ENCODE measurements at regions not wholly inside any gene's neighbourhood (a gene's known extent, or its start where the extent isn't known, plus 50 kb on each side); places are given as distances from the start of the nearest gene placed in this dataset.
A peak's percentile ranks its signal among the peaks of the same experiment; 100 is the strongest.

DNA sequence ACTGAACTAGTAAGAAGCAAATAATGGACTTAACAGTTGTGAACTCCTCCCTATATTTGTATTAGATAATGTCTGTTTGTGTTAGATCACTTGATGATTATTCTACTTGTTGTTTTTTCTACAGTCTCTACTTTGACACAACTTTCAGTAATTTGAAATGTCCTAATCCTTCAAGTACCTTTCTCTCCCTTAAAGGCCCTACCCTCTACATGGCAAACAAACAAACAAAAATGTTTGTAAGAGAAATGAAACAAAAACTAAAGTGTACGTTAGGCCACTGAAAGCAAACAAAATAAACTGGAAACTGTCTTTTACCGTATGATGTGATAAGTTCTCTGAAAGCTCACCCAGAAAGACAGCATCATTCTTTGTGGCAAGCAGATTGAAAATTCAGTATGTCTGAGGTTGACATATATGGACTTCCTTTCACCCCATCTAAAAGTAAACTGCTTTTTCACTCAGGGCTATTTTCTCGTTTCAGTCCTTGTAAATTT, 255.9 kb upstream of the SNX7 start:
- WGBS (ENCODE audit: insufficient coverage): no CpG with 5 or more reads among the region's 3 CpGs
- no peaks in the 10 kb centered on the region for H3K9me3 ChIP-seq (replicated peaks; ENCODE audit: control insufficient read depth, low read depth, low read length)
- no peak overlapping the region for H3K4me3 ChIP-seq (ENCODE audit: low read length)
- H3K27me3 ChIP-seq (ENCODE audit: control insufficient read depth, insufficient read depth, low read length): no peaks in the 10 kb centered on the region
- no peaks in the 10 kb centered on the region for H3K4me1 ChIP-seq (ENCODE audit: control insufficient read depth, insufficient read depth, low read length)
- no peaks in the 10 kb centered on the region for H3K36me3 ChIP-seq (ENCODE audit: control insufficient read depth, insufficient read depth, low read length)
- DNase-seq: no peak
- no peak overlapping the region for H3K27ac ChIP-seq (ENCODE audit: low read length)

DNA sequence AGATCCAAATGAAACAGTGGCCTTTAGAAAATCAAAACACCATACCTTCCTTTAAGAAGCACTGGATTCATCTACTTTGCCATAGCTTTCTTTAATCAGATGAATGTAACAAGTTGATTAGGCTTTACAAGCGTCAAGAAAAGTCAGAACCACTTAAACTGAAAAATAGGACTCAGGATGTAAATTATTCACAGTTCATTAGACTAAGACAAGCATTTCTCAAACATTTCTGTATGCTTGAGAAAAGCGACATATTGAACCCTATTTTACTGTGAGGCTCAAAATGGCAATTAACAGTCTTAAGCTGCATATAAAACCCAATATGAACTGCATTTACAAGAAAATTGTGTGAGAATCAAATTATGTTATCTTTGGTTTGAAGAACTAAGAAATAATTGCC, 256.7 kb upstream of the SNX7 start:
- DNase-seq: no peak
- no CpG with 5 or more reads among the region's 2 CpGs for WGBS (ENCODE audit: insufficient coverage)
- no peaks in the 10 kb centered on the region for H3K36me3 ChIP-seq (ENCODE audit: control insufficient read depth, insufficient read depth, low read length)
- no peaks in the 10 kb centered on the region for H3K9me3 ChIP-seq (replicated peaks; ENCODE audit: control insufficient read depth, low read depth, low read length)
- H3K27me3 ChIP-seq (ENCODE audit: control insufficient read depth, insufficient read depth, low read length): no peaks in the 10 kb centered on the region
- H3K27ac ChIP-seq (ENCODE audit: low read length): no peak overlapping the region
- no peaks in the 10 kb centered on the region for H3K4me1 ChIP-seq (ENCODE audit: control insufficient read depth, insufficient read depth, low read length)
- H3K4me3 ChIP-seq (ENCODE audit: low read length): no peak overlapping the region

DNA sequence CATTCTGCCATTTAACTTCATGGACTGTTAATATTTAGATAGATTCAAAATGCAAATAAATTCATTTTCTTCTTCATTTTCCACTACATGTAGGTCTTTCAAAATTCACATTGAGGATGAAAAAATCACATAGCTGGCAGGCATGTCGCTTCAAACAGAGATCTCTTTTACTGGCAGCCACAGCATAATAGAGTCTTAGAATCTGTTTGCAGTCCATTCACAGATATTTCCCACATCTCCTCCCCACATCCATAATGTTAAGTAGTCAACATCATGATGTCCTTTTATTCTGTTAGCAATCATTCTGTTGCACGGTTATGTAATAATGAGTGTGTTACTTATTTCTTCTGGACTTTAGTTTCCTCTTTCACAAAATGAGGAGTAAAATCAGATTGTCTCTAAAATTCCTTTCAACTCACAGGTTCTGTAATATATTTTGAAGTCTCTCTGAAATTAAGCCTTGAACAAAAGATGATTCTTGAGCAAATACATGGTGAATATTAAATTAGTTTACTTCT, 257.5 kb upstream of the SNX7 start:
- DNase-seq: no peak
- Histone ChIP-seq H3K4me3 (ENCODE audit: low read length) (no peak overlapping the region), H3K4me1 (ENCODE audit: control insufficient read depth, insufficient read depth, low read length) (no peaks in the 10 kb centered on the region), H3K36me3 (ENCODE audit: control insufficient read depth, insufficient read depth, low read length) (no peaks in the 10 kb centered on the region), H3K27me3 (ENCODE audit: control insufficient read depth, insufficient read depth, low read length) (no peaks in the 10 kb centered on the region), H3K9me3 (replicated peaks; ENCODE audit: control insufficient read depth, low read depth, low read length) (no peaks in the 10 kb centered on the region), H3K27ac (ENCODE audit: low read length) (no peak overlapping the region)
- 89% methylated on average over 1 of the region's 2 CpGs for WGBS (ENCODE audit: insufficient coverage)

DNA sequence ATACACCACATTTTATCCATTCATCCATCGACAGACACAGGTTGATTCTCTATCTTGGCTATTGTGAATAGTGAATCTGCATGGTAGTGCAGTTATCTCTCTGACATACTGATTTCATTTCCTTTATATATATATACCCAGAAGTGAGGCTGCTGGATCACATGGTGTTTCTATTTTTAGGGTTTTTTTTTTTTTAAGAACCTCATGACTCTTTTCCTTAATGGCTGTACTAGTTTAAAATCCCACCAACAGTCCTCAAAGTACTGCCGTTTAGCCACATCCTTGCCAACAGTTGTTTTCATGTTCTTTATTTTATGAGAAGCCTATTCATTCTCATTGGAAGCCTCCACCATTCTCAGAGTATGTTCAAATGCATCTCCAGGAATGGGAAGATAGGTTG, 258.7 kb upstream of the SNX7 start:
- Histone ChIP-seq H3K27me3 (ENCODE audit: control insufficient read depth, insufficient read depth, low read length) (no peaks in the 10 kb centered on the region), H3K4me3 (ENCODE audit: low read length) (no peak overlapping the region), H3K27ac (ENCODE audit: low read length) (no peak overlapping the region), H3K36me3 (ENCODE audit: control insufficient read depth, insufficient read depth, low read length) (no peaks in the 10 kb centered on the region), H3K4me1 (ENCODE audit: control insufficient read depth, insufficient read depth, low read length) (no peaks in the 10 kb centered on the region), H3K9me3 (replicated peaks; ENCODE audit: control insufficient read depth, low read depth, low read length) (no peaks in the 10 kb centered on the region)
- no peak for DNase-seq
- WGBS (ENCODE audit: insufficient coverage): no CpG with 5 or more reads among the region's 2 CpGs

DNA sequence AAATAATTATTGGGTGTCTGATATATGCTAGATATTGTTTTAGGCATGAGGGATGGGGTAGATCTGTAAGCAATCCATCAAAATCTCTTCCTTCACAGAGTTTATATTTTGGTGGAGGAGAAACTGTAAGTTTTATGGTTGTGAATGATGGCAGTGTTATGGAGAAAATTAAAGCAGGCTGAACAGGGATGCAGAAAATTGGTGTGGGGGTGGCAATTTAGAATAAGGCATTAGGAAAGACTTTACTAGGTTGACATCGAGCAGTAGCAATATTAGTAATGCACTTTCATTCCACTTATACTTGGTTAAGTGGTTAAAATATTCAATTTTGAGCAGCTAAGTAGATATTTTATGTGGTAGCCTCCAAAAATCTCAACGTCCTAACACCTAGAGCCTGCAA, 261.1 kb upstream of the SNX7 start:
- DNase-seq: no peak
- H3K27me3 ChIP-seq (ENCODE audit: control insufficient read depth, insufficient read depth, low read length): no peaks in the 10 kb centered on the region
- no peaks in the 10 kb centered on the region for H3K36me3 ChIP-seq (ENCODE audit: control insufficient read depth, insufficient read depth, low read length)
- no peaks in the 10 kb centered on the region for H3K9me3 ChIP-seq (replicated peaks; ENCODE audit: control insufficient read depth, low read depth, low read length)
- no peak overlapping the region for H3K4me3 ChIP-seq (ENCODE audit: low read length)
- WGBS (ENCODE audit: insufficient coverage): no CpG with 5 or more reads among the region's 2 CpGs
- H3K4me1 ChIP-seq (ENCODE audit: control insufficient read depth, insufficient read depth, low read length): no peaks in the 10 kb centered on the region
- H3K27ac ChIP-seq (ENCODE audit: low read length): no peak overlapping the region

DNA sequence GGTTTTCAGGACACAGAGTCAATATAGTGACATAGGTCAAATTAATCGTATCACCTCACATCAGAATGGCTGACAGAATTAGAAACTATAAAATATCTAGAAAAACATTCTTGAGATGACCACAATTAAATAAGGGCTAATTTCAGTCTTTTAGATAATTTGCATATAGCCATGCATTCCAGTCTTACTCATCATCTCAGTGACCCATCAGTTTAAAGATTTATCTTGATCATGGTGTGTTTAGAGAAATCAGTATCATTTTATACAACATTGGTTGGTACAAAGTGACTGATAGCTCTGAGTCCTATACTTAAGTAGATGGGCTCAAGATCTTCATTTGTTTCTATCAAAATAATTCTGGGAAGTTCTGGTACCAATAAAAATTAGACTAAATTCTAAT, 262.3 kb upstream of the SNX7 start:
- Histone ChIP-seq H3K27ac (ENCODE audit: low read length) (no peak overlapping the region), H3K4me1 (ENCODE audit: control insufficient read depth, insufficient read depth, low read length) (no peaks in the 10 kb centered on the region), H3K27me3 (ENCODE audit: control insufficient read depth, insufficient read depth, low read length) (no peaks in the 10 kb centered on the region), H3K9me3 (replicated peaks; ENCODE audit: control insufficient read depth, low read depth, low read length) (no peaks in the 10 kb centered on the region), H3K36me3 (ENCODE audit: control insufficient read depth, insufficient read depth, low read length) (no peaks in the 10 kb centered on the region), H3K4me3 (ENCODE audit: low read length) (no peak overlapping the region)
- no CpG with 5 or more reads among the region's 1 CpG for WGBS (ENCODE audit: insufficient coverage)
- DNase-seq: no peak

DNA sequence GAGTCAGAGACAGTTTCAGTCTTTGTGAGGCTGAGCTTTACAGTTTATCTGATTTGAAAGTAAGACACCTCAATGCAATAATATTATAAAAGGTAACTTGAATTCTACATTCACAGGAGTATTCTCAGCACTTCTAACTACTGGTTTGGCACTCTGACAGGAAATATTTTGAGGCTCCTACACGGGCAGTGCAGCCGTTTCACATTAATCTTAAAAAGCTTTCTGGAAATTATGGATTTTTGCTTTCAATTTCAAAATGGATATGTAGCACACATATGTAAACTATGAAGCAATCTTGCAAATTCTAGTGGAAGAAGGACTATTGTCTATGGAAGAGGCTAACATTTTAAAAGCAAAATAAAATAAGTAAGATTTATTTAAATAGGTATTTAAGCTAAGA, 262.9 kb upstream of the SNX7 start:
- Histone ChIP-seq H3K4me3 (ENCODE audit: low read length) (no peak overlapping the region), H3K27me3 (ENCODE audit: control insufficient read depth, insufficient read depth, low read length) (no peaks in the 10 kb centered on the region), H3K9me3 (replicated peaks; ENCODE audit: control insufficient read depth, low read depth, low read length) (no peaks in the 10 kb centered on the region), H3K36me3 (ENCODE audit: control insufficient read depth, insufficient read depth, low read length) (no peaks in the 10 kb centered on the region), H3K4me1 (ENCODE audit: control insufficient read depth, insufficient read depth, low read length) (no peaks in the 10 kb centered on the region), H3K27ac (ENCODE audit: low read length) (no peak overlapping the region)
- no CpG with 5 or more reads among the region's 2 CpGs for WGBS (ENCODE audit: insufficient coverage)
- DNase-seq: peak; percentile 40

DNA sequence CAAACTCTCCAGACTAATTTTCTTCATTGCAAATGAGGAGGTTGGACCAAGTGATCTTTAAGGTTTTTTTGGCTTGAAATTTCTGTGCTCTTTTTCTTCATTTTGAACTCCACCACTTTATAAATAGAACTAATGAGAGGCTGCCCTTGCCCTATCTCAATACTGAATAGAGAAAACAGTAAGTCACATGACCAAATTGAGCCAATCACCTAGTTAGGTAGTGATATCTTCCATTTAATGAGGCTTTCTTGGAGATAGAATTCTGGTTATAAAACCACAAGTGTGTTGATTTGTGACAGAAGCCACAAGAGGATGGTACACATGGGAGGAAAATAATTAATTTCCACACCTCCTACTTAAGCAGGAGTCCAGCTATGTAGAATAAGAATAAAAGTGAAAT, 263.4 kb upstream of the SNX7 start:
- no peak for DNase-seq

DNA sequence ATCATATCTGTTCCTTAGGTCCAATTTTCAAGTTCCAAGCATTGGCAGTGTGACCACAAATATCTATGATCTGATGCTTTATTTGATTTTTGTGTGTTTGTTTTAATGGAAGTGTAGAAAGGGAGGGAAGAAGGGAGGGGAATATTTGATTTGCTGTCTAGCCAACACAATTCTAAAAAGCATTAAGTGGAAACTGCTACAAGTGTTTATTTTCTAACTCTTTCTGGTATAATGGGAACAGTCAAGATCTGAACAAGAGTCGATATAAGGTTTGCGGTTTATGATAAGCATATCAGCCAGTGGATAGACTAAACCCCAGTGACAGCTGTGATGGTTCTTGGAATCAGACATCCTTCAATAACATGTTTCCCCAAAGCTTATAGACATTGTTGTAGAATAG, 267.8 kb upstream of the SNX7 start:
- Histone ChIP-seq H3K4me1 (ENCODE audit: control insufficient read depth, insufficient read depth, low read length) (peaks cover 3% of the 10 kb centered on the region), H3K4me3 (ENCODE audit: low read length) (no peak overlapping the region), H3K27me3 (ENCODE audit: control insufficient read depth, insufficient read depth, low read length) (no peaks in the 10 kb centered on the region), H3K27ac (ENCODE audit: low read length) (no peak overlapping the region), H3K9me3 (replicated peaks; ENCODE audit: control insufficient read depth, low read depth, low read length) (no peaks in the 10 kb centered on the region), H3K36me3 (ENCODE audit: control insufficient read depth, insufficient read depth, low read length) (no peaks in the 10 kb centered on the region)
- WGBS (ENCODE audit: insufficient coverage): no CpG with 5 or more reads among the region's 2 CpGs
- no peak for DNase-seq

More for the DNA sequence above, 263.4 kb upstream of the SNX7 start:
- Histone ChIP-seq H3K4me3 (ENCODE audit: low read length) (no peak overlapping the region), H3K27ac (ENCODE audit: low read length) (no peak overlapping the region), H3K27me3 (ENCODE audit: control insufficient read depth, insufficient read depth, low read length) (no peaks in the 10 kb centered on the region), H3K4me1 (ENCODE audit: control insufficient read depth, insufficient read depth, low read length) (no peaks in the 10 kb centered on the region), H3K9me3 (replicated peaks; ENCODE audit: control insufficient read depth, low read depth, low read length) (no peaks in the 10 kb centered on the region), H3K36me3 (ENCODE audit: control insufficient read depth, insufficient read depth, low read length) (no peaks in the 10 kb centered on the region)

DNA sequence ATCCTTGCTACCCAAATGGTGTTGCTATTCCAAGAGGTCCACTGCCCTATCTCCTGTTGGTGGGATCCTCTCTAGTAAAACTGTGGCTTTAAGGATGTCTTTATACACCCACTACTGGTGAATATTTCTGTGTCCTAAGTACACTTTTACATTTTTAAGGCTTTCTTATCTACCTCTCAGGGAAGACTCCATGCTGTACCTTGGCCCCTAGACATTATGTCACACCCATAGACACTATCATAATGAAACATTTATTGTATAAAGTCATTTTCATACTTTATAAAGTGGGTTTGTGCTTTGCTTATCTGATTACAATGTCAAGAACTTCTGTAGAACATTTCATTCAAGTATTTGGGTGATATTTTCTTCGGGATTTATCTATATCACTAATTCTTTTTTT, 270.3 kb upstream of the SNX7 start:
- Histone ChIP-seq H3K36me3 (ENCODE audit: control insufficient read depth, insufficient read depth, low read length) (no peaks in the 10 kb centered on the region), H3K4me3 (ENCODE audit: low read length) (no peak overlapping the region), H3K4me1 (ENCODE audit: control insufficient read depth, insufficient read depth, low read length) (peaks cover 3% of the 10 kb centered on the region), H3K9me3 (replicated peaks; ENCODE audit: control insufficient read depth, low read depth, low read length) (no peaks in the 10 kb centered on the region), H3K27me3 (ENCODE audit: control insufficient read depth, insufficient read depth, low read length) (no peaks in the 10 kb centered on the region), H3K27ac (ENCODE audit: low read length) (no peak overlapping the region)
- WGBS (ENCODE audit: insufficient coverage): no CpG with 5 or more reads among the region's 1 CpG
- no peak for DNase-seq

DNA sequence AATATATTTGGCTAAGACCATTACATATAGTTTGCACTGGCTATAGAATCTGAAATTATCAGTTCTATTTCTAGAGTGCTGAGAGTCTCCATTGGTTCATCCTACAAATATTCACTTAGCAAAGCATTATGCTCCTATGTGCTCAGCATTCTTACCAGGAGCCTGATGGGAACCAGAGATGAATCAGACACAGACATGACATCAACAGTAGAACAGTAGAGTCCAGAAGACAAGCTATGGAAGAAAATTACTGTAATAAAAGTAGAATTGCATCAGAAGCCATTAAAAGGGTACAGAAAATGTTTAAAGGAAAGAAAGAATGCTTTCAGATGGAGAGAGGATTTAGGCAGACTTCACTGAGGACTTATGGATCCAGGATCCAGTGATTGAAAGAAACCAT, 271.7 kb upstream of the SNX7 start:
- Histone ChIP-seq H3K9me3 (replicated peaks; ENCODE audit: control insufficient read depth, low read depth, low read length) (no peaks in the 10 kb centered on the region), H3K27ac (ENCODE audit: low read length) (no peak overlapping the region), H3K36me3 (ENCODE audit: control insufficient read depth, insufficient read depth, low read length) (no peaks in the 10 kb centered on the region), H3K4me1 (ENCODE audit: control insufficient read depth, insufficient read depth, low read length) (peaks cover 3% of the 10 kb centered on the region), H3K4me3 (ENCODE audit: low read length) (no peak overlapping the region), H3K27me3 (ENCODE audit: control insufficient read depth, insufficient read depth, low read length) (no peaks in the 10 kb centered on the region)
- DNase-seq: no peak
